HG03565 (cell line): ENCODE measurements at regions not wholly inside any gene's neighbourhood (a gene's known extent, or its start where the extent isn't known, plus 50 kb on each side); places are given as distances from the start of the nearest gene placed in this dataset.
"Not testable (repeated sequence)": the region's sequence is repeated elsewhere in the genome, so short reads cannot be mapped to it uniquely, and the experiment has no call there.

ENCODE experiments used
- ATAC-seq: cut with Tn5 transposase; IDR thresholded peaks from one replicate; pipeline ENCODE4 v1.9.1; 2021; ENCODE audit warnings: mild to moderate bottlenecking, moderate library complexity; ENCODE audit not compliant: unreplicated experiment

GRCh38 chr7:125857606-125858005 is 928.0 kb upstream of the POT1 start:
- ATAC-seq: no peak

- no peak for ATAC-seq
Measured at GRCh38 chr7:125848157-125848556, 918.5 kb upstream of the POT1 start.

- no peak for ATAC-seq
Measured at GRCh38 chr7:125847692-125848091, 918.1 kb upstream of the POT1 start.

GRCh38 chr7:125847055-125847454 is 917.4 kb upstream of the POT1 start:
- no peak for ATAC-seq

- ATAC-seq: no peak
Measured at GRCh38 chr7:125845686-125846085, 916.1 kb upstream of the POT1 start.

- no peak for ATAC-seq
Measured at GRCh38 chr7:125834421-125834820, 904.8 kb upstream of the POT1 start.

GRCh38 chr7:125833839-125834238 is 904.2 kb upstream of the POT1 start:
- ATAC-seq: no peak

GRCh38 chr7:125830743-125831142 is 901.1 kb upstream of the POT1 start:
- ATAC-seq: no peak

- no peak for ATAC-seq
Measured at GRCh38 chr7:125828153-125828700, 898.6 kb upstream of the POT1 start.

GRCh38 chr7:125823538-125823937 is 893.9 kb upstream of the POT1 start:
- ATAC-seq: no peak

- ATAC-seq: no peak
Measured at GRCh38 chr7:125820495-125820894, 890.9 kb upstream of the POT1 start.

- no peak for ATAC-seq
Measured at GRCh38 chr7:125814100-125814499, 884.5 kb upstream of the POT1 start.

GRCh38 chr7:125806491-125806890 is 876.9 kb upstream of the POT1 start:
- ATAC-seq: not testable (repeated sequence)

GRCh38 chr7:125804273-125804672 is 874.6 kb upstream of the POT1 start:
- no peak for ATAC-seq

- ATAC-seq: no peak
Measured at GRCh38 chr7:125780153-125780552, 850.5 kb upstream of the POT1 start.

GRCh38 chr7:125775317-125775716 is 845.7 kb upstream of the POT1 start:
- no peak for ATAC-seq

- ATAC-seq: no peak
Measured at GRCh38 chr7:125773113-125773785, 843.6 kb upstream of the POT1 start.

- ATAC-seq: no peak
Measured at GRCh38 chr7:125747966-125748365, 818.3 kb upstream of the POT1 start.

- no peak for ATAC-seq
Measured at GRCh38 chr7:125746510-125746909, 816.9 kb upstream of the POT1 start.

- ATAC-seq: no peak
Measured at GRCh38 chr7:125727215-125727614, 797.6 kb upstream of the POT1 start.

GRCh38 chr7:125695626-125696025 is 766.0 kb upstream of the POT1 start:
- ATAC-seq: no peak

- no peak for ATAC-seq
Measured at GRCh38 chr7:125683156-125683555, 753.5 kb upstream of the POT1 start.

- peak; percentile 77 for ATAC-seq
Measured at GRCh38 chr7:125681508-125681907, 751.9 kb upstream of the POT1 start.
